ENCODE measurements at regions not wholly inside any gene's neighbourhood (a gene's known extent, or its start where the extent isn't known, plus 50 kb on each side); places are given as distances from the start of the nearest gene placed in this dataset.

DNA sequence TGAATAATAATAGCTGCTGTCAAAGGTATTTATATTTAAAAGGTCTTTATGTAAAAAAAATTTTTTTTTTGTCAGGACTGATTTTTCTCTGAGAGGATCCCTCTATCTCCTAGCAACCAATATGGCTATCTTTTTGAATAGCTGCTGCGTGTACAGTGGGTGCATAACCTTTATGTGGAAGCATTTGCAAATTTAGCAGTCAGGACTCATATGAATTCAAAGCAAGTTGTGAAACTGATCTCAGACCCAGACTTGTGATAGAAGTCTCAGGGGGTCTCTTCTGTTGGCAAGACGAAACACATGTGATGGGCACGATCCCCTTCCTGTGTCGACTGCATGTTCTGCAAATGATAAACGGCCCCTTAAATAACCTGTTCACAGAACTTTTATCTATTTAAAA lies 114.1 kb upstream of the ARGLU1 start:
- H3K4me3 ChIP-seq (ENCODE audit: low read depth, low read length), result no peak overlapping the region
- no peak for DNase-seq (ENCODE audit: low read depth)
- TF ChIP-seq, protein P1, sequence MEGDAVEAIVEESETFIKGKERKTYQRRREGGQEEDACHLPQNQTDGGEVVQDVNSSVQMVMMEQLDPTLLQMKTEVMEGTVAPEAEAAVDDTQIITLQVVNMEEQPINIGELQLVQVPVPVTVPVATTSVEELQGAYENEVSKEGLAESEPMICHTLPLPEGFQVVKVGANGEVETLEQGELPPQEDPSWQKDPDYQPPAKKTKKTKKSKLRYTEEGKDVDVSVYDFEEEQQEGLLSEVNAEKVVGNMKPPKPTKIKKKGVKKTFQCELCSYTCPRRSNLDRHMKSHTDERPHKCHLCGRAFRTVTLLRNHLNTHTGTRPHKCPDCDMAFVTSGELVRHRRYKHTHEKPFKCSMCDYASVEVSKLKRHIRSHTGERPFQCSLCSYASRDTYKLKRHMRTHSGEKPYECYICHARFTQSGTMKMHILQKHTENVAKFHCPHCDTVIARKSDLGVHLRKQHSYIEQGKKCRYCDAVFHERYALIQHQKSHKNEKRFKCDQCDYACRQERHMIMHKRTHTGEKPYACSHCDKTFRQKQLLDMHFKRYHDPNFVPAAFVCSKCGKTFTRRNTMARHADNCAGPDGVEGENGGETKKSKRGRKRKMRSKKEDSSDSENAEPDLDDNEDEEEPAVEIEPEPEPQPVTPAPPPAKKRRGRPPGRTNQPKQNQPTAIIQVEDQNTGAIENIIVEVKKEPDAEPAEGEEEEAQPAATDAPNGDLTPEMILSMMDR (IDR thresholded peaks at IDR 0.05; ENCODE audit: low read depth, low read length), result no peak
- TF ChIP-seq, protein P2, sequence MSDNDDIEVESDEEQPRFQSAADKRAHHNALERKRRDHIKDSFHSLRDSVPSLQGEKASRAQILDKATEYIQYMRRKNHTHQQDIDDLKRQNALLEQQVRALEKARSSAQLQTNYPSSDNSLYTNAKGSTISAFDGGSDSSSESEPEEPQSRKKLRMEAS (IDR thresholded peaks at IDR 0.05; ENCODE audit: low read depth, low read length), result no peak
- TF ChIP-seq MYC (IDR thresholded peaks at IDR 0.05; ENCODE audit: low read depth, low read length) (no peak), POLR2A (IDR thresholded peaks at IDR 0.05; ENCODE audit: extremely low read depth, insufficient read length) (no peak)

DNA sequence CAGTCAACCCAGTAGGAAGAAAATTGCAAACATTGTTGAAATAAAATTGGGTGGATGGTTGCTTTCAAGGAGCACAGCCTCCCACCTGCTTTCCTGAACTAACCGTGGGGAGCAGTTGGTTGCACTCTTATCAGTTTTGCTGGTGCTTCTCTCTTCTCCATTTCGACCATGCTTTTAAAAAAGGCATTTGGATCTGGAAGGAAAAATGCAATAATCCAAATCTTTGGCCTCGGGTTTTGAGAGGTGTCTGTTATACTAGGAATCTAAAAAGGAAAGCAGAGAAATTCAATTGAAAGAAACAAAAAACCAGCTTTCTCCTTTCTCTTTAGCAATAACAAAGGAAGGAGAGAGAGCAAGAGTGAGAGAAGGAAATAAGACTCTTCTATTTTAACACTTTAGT lies 113.6 kb upstream of the ARGLU1 start:
- H3K4me3 ChIP-seq (ENCODE audit: low read depth, low read length), result no peak overlapping the region
- no peak for TF ChIP-seq POLR2A (IDR thresholded peaks at IDR 0.05; ENCODE audit: extremely low read depth, insufficient read length)
- TF ChIP-seq, protein P2 (IDR thresholded peaks at IDR 0.05; ENCODE audit: low read depth, low read length), result no peak
- no peak for DNase-seq (ENCODE audit: low read depth)

DNA sequence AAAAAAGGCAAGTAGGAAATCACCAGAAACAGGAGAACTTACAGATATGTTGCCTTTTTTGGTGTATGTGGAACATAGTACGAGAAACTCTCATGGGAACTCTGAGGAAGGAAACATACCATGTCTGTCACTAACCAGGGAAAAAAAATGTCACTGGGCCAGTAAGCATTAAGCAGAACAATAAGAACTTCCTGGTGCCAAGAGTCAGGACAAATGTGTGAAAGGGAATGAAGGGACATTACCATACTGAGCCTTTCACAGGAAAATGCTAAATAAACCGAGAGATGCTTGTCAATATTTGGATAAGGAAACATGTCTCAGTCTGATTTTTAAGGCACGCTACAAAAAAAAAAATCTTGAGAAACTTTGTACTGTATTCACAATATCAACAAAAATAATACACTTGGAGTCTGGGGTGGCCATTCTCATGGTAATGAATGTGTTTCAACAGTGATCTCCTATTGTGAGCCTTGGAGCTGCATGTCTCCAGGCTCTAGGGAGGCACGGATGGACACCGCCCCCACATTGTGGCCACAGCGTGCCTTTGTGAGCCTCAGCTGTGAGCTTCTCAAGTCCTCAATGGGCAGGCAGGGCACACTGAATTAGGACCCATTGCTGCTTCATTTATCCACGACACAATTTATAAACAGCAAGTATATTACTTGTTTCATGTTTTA lies 113.0 kb upstream of the ARGLU1 start:
- DNase-seq (ENCODE audit: low read depth), result peak; percentile 39
- TF ChIP-seq POLR2A (IDR thresholded peaks at IDR 0.05; ENCODE audit: extremely low read depth, insufficient read length) (no peak), MYC (IDR thresholded peaks at IDR 0.05; ENCODE audit: low read depth, low read length) (no peak)
- TF ChIP-seq, protein P2 (IDR thresholded peaks at IDR 0.05; ENCODE audit: low read depth, low read length), result no peak
- TF ChIP-seq, protein P1 (IDR thresholded peaks at IDR 0.05; ENCODE audit: low read depth, low read length), result no peak
- no peak overlapping the region for H3K4me3 ChIP-seq (ENCODE audit: low read depth, low read length)

DNA sequence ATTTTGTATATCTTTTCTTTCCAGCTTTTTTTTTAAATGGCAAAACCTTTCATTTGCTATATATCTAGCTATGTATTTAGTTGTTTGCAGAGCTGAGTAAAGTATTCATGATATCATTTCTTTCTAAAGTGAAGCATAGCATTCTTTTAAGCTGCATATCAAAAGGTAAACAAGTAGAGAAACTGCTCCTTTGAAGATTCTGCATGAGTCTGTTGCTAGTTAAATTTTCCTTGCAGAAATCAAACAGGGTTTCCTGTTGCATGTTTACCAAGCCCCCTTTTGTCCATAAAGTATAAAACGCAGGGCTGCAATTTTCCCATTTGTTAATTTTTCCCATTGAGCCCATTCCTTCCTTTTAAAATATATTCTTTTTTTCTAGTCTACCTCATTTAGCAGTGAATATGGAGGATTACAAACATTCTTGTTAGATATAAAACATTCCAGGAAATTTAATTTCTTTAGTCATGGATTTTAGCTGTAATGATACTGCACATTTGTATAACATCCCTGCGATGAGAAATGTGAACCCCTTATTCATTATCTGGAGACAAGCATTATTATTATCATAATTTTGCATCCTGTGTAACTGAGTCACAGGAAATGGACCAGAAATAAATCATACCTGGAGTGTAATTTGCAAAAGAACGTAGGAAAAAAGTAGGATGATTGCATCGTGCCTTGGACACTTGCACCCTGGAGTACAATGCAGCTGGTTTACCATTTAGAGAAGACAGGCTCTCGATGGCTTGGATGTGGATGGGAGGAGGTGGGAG lies 110.9 kb upstream of the ARGLU1 start:
- TF ChIP-seq, protein P2 (IDR thresholded peaks at IDR 0.05; ENCODE audit: low read depth, low read length), result no peak
- TF ChIP-seq MYC (IDR thresholded peaks at IDR 0.05; ENCODE audit: low read depth, low read length) (no peak), POLR2A (IDR thresholded peaks at IDR 0.05; ENCODE audit: extremely low read depth, insufficient read length) (no peak)
- TF ChIP-seq, protein P1 (IDR thresholded peaks at IDR 0.05; ENCODE audit: low read depth, low read length), result no peak
- H3K4me3 ChIP-seq (ENCODE audit: low read depth, low read length), result no peak overlapping the region
- no peak for DNase-seq (ENCODE audit: low read depth)

DNA sequence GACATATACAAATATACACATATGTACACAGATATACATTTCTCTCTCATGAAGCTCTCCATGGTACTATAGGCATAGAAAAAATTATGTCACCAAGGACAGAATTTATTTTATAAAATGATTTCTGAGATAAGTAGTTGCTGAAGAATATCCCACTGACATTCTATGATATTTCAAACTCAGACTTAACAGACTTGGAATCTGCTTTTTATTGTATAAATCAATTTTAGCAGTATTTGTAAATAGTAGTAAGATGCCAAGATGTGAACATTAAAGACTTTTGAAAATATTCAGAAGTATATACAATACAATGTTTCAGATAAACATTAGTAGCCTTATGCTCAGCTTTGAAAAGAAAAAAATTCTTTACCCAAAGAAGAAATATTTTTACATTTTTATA lies 107.4 kb upstream of the ARGLU1 start:
- H3K4me3 ChIP-seq (ENCODE audit: low read depth, low read length), result no peak overlapping the region
- no peak for DNase-seq (ENCODE audit: low read depth)
- TF ChIP-seq MYC (IDR thresholded peaks at IDR 0.05; ENCODE audit: low read depth, low read length), result no peak
- TF ChIP-seq, protein P1 (IDR thresholded peaks at IDR 0.05; ENCODE audit: low read depth, low read length), result no peak

DNA sequence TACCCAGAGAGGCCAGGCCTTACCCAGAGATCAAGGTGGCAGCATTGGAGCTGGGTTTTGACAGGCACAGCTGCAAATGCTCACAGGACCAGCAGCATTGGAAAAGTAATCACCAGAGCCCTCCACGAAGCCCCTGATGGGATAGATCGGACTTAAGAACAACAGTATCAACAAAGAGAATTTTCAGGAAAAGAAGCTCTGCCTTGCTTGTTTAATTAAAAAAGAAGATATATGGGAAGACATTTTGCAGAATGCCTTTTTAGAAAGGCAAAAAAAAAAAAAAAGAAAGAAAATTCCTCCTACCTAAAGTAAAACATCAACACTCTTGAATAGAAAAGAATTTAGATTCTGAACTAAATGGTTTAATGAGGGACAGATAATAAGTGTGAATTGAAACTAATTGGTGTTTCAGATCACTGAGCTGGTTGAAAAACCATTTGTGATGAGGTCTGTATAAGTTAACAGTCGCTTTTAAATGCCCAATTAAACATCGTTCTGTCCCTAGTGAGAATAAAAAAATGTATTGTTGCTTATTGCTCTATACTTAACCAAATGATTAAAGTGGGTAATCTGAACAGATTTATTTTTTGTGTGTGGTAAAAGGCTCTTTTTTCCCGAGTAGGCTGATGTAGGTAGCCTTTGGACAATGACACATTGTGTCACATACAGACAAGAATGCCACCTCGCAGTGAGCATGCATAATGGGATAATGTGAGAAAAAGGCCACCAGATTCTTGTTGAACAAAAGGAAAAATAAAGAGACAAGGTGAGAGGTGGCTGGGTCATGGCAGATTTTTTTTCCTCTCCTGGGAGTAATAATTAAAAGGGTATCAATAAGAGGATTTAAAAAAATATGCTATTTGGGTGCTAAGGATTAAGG lies 93.0 kb upstream of the ARGLU1 start:
- H3K4me3 ChIP-seq (ENCODE audit: low read depth, low read length), result no peak overlapping the region
- no peak for DNase-seq (ENCODE audit: low read depth)
- TF ChIP-seq, protein P1 (IDR thresholded peaks at IDR 0.05; ENCODE audit: low read depth, low read length), result no peak
- TF ChIP-seq, protein P2 (IDR thresholded peaks at IDR 0.05; ENCODE audit: low read depth, low read length), result no peak
- TF ChIP-seq POLR2A (IDR thresholded peaks at IDR 0.05; ENCODE audit: extremely low read depth, insufficient read length) (no peak), MYC (IDR thresholded peaks at IDR 0.05; ENCODE audit: low read depth, low read length) (no peak)

All from NB4 (cell line).